Astrocyte of the spinal cord (primary cell): ENCODE measurements at regions not wholly inside any gene's neighbourhood (a gene's known extent, or its start where the extent isn't known, plus 50 kb on each side); places are given as distances from the start of the nearest gene placed in this dataset.

Experiments used
- DNase-seq: peaks from one replicate; pipeline ENCODE4 v3.0.0; 2011; ENCODE audit warnings: low read depth, low spot score
- H3K4me3 ChIP-seq: 2 replicates; pipeline ENCODE4 v1.5.1; 2011; ENCODE audit warnings: low read depth, mild to moderate bottlenecking, low read length, moderate library complexity
- CTCF ChIP-seq: IDR thresholded peaks from 2 replicates; pipeline ENCODE4 v1.5.1; 2012; ENCODE audit warnings: low read depth, mild to moderate bottlenecking, low read length, inconsistent platforms
- in situ Hi-C: cut with HindIII; loops from 2 replicates; pipeline ENCODE4 v1.10.0; 2017; ENCODE audit warnings: low sequenced_read_pairs

- in situ Hi-C loops: no loop called here
- no peak overlapping the region for H3K4me3 ChIP-seq
- DNase-seq: no peak
- no peak for TF ChIP-seq CTCF
Observed at GRCh38 chr10:131694781-131695495, 205.9 kb upstream of the PPP2R2D start.

DNA sequence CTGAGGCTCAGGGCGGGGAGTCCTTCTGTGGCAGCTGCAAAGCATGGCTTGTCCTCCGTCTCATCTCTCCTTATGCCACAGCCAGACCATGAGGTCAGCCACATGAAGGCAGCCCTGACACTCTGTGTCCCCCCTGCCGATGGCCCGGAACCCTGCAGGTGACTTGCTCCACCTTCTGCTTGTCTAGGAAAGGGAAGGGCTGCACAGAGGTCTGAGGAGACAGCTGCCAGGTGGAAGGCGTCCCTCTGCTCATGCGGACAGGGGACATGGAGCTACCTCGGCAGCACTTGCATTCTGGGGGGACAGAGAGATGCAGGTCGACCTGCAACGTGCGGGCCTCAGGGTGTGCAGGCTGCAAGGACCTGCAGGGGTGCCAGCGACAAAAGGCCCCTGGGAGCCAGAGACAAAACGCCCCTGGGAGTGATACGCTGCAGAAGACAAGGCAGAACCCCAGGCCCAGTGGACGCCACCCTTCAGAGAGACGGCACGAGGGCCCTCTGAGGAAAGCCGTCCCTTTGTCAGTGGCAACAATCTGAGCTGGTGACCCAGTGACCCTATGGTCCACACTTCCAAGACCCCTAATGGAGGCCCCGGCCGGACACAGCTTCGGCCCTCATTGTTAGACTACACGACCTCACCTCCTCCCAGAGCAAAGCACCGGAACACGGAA is 205.2 kb upstream of the PPP2R2D start:
- TF ChIP-seq CTCF: no peak
- DNase-seq: no peak
- no peak overlapping the region for H3K4me3 ChIP-seq
- in situ Hi-C loops: no loop called here

DNA sequence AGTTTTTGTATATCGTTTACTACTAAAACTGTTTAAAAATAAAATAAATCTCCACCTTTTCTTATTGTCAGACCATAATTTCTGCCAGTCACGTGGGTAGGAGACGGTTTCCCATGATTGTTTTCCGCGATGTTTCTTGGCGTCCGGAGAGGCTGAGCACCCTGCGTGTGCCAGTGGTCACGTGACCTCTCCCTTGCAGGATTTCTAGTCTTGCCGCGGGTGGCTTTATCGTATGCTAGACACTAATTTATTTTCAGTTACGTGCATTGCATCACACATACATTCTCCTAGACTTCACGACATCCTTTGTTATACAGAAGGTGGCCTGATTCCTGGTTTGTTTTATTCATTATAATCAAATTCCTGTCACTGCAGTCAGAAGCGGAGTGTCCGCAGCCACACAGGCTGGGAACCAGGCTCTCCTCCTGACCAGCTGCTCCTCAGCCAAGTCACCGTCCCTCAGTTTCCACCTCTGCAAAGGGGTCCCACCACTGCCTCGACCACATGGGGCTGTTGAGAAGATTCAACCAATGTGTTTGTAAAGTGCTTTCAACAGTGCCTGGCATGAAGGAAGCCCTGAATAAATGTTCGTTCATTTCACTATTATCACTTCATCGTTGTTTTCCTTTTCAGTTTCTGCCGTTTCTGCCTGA is 203.2 kb upstream of the PPP2R2D start:
- TF ChIP-seq CTCF: no peak
- DNase-seq: no peak
- H3K4me3 ChIP-seq: no peak overlapping the region

GRCh38 chr10:131698232-131698631 is 202.6 kb upstream of the PPP2R2D start:
- TF ChIP-seq CTCF: no peak
- H3K4me3 ChIP-seq: no peak overlapping the region
- in situ Hi-C loops: no loop called here
- no peak for DNase-seq

More for the DNA sequence above, 203.2 kb upstream of the PPP2R2D start:
- in situ Hi-C loops: no loop called here

- no peak for DNase-seq
- no peak overlapping the region for H3K4me3 ChIP-seq
- in situ Hi-C loops: no loop called here
- TF ChIP-seq CTCF: no peak
Observed at GRCh38 chr10:131698986-131699385, 201.8 kb upstream of the PPP2R2D start.

DNA sequence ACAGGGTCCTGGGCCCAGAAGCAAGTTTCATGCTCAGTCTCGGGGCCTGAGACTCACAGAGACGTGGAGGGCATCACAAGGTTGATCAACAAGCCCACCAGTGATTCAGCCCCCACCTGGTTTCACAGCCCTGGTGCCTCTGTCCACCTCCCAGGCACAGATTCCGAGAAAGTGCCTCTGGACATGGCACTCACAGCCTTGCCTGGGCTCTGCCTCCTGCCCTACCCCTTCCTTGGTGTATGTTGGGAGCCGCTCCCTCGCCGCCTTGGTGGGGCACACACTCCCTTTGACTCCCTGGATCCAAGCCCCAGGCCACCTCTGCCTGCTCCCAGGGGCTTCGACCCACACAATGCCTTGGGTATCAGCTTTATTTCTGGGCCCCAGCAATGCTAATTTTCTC is 200.8 kb upstream of the PPP2R2D start:
- in situ Hi-C loops: no loop called here
- H3K4me3 ChIP-seq: no peak overlapping the region
- no peak for TF ChIP-seq CTCF
- DNase-seq: no peak
